B cell (primary cell): ENCODE measurements at regions not wholly inside any gene's neighbourhood (a gene's known extent, or its start where the extent isn't known, plus 50 kb on each side); places are given as distances from the start of the nearest gene placed in this dataset.

ENCODE experiments used
- ATAC-seq: fragments of 200-7000 bp; cut with Tn5 transposase; one replicate; pipeline ENCODE4 v1.10.0; 2021; ENCODE audit warnings: low read depth, mild to moderate bottlenecking, moderate number of reproducible peaks, moderate library complexity
- CTCF ChIA-PET: fragments of 350-600 bp; sonication (Branson Sonifier 250); formaldehyde crosslinking; loops from one replicate; lab custom pipeline; 2021; ENCODE audit warnings: antibody characterized with exemption, inconsistent platforms; lab: Charles Lee
- POLR2A ChIA-PET: fragments of 350-600 bp; sonication (Branson Sonifier 250); formaldehyde crosslinking; loops from one replicate; lab custom pipeline; 2021; ENCODE audit warnings: antibody characterized with exemption; lab: Charles Lee
- DNase-seq: peaks from one replicate; pipeline ENCODE4 v3.0.0; 2013
- H2AFZ ChIP-seq: 2 replicates; pipeline ENCODE4 v1.6.1; 2012; ENCODE audit warnings: mild to moderate bottlenecking, low read depth, low read length; ENCODE audit not compliant: insufficient read depth, poor library complexity, severe bottlenecking
- H3K27ac ChIP-seq, 2 donors: 1 replicate in 1 of 2; 2 replicates in 1 of 2; pipeline ENCODE4 v1.5.1; 2012 to 2013; ENCODE audit warnings: low read length in 2 of 2, mild to moderate bottlenecking in 2 of 2, moderate library complexity in 1 of 2
- H3K27me3 ChIP-seq, 4 experiments: fragments of 200-600 bp in 1 of 4; sonication (generic) in 1 of 4; replicated peaks in 1 of 4; 1 replicate in 2 of 4; 2 replicates in 2 of 4; pipeline versions ENCODE4 v1.6.1 to v1.7.0; 2013 to 2016; ENCODE audit warnings: low read length in 3 of 4, mild to moderate bottlenecking in 2 of 4, mixed read lengths in 1 of 4, moderate library complexity in 1 of 4; ENCODE audit not compliant: insufficient read depth in 4 of 4, control insufficient read depth in 3 of 4; ENCODE audit errors: control extremely low read depth in 1 of 4
- H3K36me3 ChIP-seq, 2 experiments: replicated peaks in 1 of 2; 1 replicate in 1 of 2; 2 replicates in 1 of 2; pipeline versions ENCODE4 v1.6.1 to v1.7.1; 2013; ENCODE audit warnings: low read length in 1 of 2; ENCODE audit not compliant: insufficient read depth in 2 of 2, control insufficient read depth in 1 of 2; ENCODE audit errors: control extremely low read depth in 1 of 2, extremely low read depth in 1 of 2
- H3K4me1 ChIP-seq, 2 donors: fragments of 200-600 bp in 1 of 2; sonication (generic) in 1 of 2; 1 replicate in 1 of 2; 2 replicates in 1 of 2; pipeline versions ENCODE4 v1.5.1 to v1.6.1; 2013 to 2017; ENCODE audit warnings: low read length in 2 of 2; ENCODE audit not compliant: control insufficient read depth in 2 of 2, insufficient read depth in 2 of 2
- H3K4me2 ChIP-seq: replicated peaks from 2 replicates; pipeline ENCODE3; 2012; ENCODE audit warnings: mild to moderate bottlenecking, low read depth, low read length; ENCODE audit not compliant: poor library complexity, severe bottlenecking
- H3K4me3 ChIP-seq, 5 experiments: fragments of 200-600 bp in 1 of 5; sonication (generic) in 1 of 5; 1 replicate in 3 of 5; 2 replicates in 2 of 5; pipeline versions ENCODE4 v1.5.1 to v1.7.0; 2011 to 2016; ENCODE audit warnings: low read length in 4 of 5, mild to moderate bottlenecking in 4 of 5, low read depth in 2 of 5, control low read depth in 1 of 5, moderate library complexity in 1 of 5; ENCODE audit not compliant: insufficient read depth in 1 of 5; ENCODE audit errors: control extremely low read depth in 1 of 5, extremely low read depth in 1 of 5
- H3K79me2 ChIP-seq: fragments of 200-600 bp; sonication (generic); one replicate; pipeline ENCODE4 v1.6.0; 2016; ENCODE audit warnings: low read length; ENCODE audit not compliant: control insufficient read depth, insufficient read depth
- H3K9ac ChIP-seq: fragments of 200-600 bp; sonication (generic); 2 replicates; pipeline ENCODE4 v1.6.1; 2017; ENCODE audit warnings: mild to moderate bottlenecking, low read length, moderate library complexity
- H3K9me3 ChIP-seq, 3 donors: one replicate each; pipeline versions ENCODE4 v1.6.1 to v1.7.1; 2013; ENCODE audit warnings: low read length in 2 of 3; ENCODE audit not compliant: control insufficient read depth in 2 of 3, insufficient read depth in 1 of 3; ENCODE audit errors: control extremely low read depth in 1 of 3
- H4K20me1 ChIP-seq: 2 replicates; pipeline ENCODE4 v1.6.0; 2012; ENCODE audit warnings: mild to moderate bottlenecking, low read length; ENCODE audit not compliant: insufficient read depth, control insufficient read depth, poor library complexity, severe bottlenecking
- H3K27ac Mint-ChIP-seq: one replicate; pipeline ENCODE4 v1.8.0; 2021; ENCODE audit warnings: mixed read lengths
- H3K27me3 Mint-ChIP-seq: one replicate; pipeline ENCODE4 v1.8.0; 2021; ENCODE audit warnings: mixed read lengths
- H3K4me1 Mint-ChIP-seq: one replicate; pipeline ENCODE4 v1.8.0; 2021; ENCODE audit warnings: mixed read lengths
- H3K4me3 Mint-ChIP-seq: one replicate; pipeline ENCODE4 v1.8.0; 2021; ENCODE audit warnings: mixed read lengths
- H3K9me3 Mint-ChIP-seq: one replicate; pipeline ENCODE4 v1.8.0; 2022; ENCODE audit warnings: mixed read lengths; ENCODE audit not compliant: insufficient read depth
- EZH2 ChIP-seq: IDR thresholded peaks from 2 replicates; pipeline ENCODE4 v1.6.1; 2012; ENCODE audit warnings: borderline replicate concordance, low read depth, mild to moderate bottlenecking, moderate library complexity, low read length; ENCODE audit not compliant: insufficient read depth, poor library complexity, severe bottlenecking
- WGBS: methylation state at CpG from one replicate; pipeline ENCODE4 v1.1.5; 2013; ENCODE audit warnings: missing lambda C conversion rate; ENCODE audit not compliant: insufficient coverage; 5-methylcytosine and 5-hydroxymethylcytosine counted together
- intact Hi-C: fragments of 100-400 bp; cut with micrococcal nuclease; formaldehyde crosslinking; loops from one replicate; pipeline ENCODE4 v1.10.0; 2022
- TF ChIP-seq, protein P1 (sequence below): fragments of 200-600 bp; IDR thresholded peaks from one replicate; pipeline ENCODE4 v1.8.0; 2022; ENCODE audit warnings: antibody characterized with exemption, mild to moderate bottlenecking

DNA sequence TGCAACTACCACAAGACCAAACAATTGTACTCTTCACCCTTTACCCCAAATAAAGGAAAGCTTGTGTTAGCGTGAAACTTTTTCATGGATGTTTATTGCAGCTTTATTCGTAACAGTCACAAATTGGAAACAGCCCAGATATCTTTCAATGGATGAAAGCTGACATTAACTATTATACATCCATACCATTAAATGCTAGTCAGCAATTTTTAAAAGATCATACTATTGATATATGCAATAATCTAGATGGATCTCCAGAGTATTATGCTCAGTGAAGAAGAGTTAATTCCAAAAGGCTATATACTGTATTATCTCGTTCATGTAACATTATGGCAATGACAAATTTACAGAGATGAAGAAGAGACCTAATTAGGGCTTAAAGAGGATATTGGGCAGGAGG, 1491.2 kb upstream of the CDH8 start:
- H3K9me3 ChIP-seq: no peaks in the 10 kb centered on the region
- H3K27ac Mint-ChIP-seq: no peak overlapping the region
- H3K9ac ChIP-seq: no peak overlapping the region
- WGBS: no CpG with 5 or more reads among the region's 3 CpGs
- intact Hi-C loops: no loop called here
- H2AFZ ChIP-seq: no peak overlapping the region
- H3K4me1 ChIP-seq: no peaks in the 10 kb centered on the region
- H3K27me3 ChIP-seq: no peaks in the 10 kb centered on the region
- no peaks in the 10 kb centered on the region for H3K4me1 Mint-ChIP-seq
- no peaks in the 10 kb centered on the region for H3K27me3 Mint-ChIP-seq
- no peaks in the 10 kb centered on the region for H3K79me2 ChIP-seq
- DNase-seq (no peak), ATAC-seq (no peak)
- peaks cover 9% of the 10 kb centered on the region for H3K9me3 Mint-ChIP-seq
- H3K4me3 ChIP-seq: no peak overlapping the region
- no peak overlapping the region for H3K4me2 ChIP-seq
- ChIA-PET POLR2A (no interaction called here), CTCF (no interaction called here)
- no peak overlapping the region for H3K4me3 Mint-ChIP-seq
- no peak overlapping the region for H3K27ac ChIP-seq
- no peaks in the 10 kb centered on the region for H3K36me3 ChIP-seq
- no peaks in the 10 kb centered on the region for H4K20me1 ChIP-seq
- TF ChIP-seq, protein P1, sequence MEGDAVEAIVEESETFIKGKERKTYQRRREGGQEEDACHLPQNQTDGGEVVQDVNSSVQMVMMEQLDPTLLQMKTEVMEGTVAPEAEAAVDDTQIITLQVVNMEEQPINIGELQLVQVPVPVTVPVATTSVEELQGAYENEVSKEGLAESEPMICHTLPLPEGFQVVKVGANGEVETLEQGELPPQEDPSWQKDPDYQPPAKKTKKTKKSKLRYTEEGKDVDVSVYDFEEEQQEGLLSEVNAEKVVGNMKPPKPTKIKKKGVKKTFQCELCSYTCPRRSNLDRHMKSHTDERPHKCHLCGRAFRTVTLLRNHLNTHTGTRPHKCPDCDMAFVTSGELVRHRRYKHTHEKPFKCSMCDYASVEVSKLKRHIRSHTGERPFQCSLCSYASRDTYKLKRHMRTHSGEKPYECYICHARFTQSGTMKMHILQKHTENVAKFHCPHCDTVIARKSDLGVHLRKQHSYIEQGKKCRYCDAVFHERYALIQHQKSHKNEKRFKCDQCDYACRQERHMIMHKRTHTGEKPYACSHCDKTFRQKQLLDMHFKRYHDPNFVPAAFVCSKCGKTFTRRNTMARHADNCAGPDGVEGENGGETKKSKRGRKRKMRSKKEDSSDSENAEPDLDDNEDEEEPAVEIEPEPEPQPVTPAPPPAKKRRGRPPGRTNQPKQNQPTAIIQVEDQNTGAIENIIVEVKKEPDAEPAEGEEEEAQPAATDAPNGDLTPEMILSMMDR: no peak
- TF ChIP-seq EZH2: no peak

DNA sequence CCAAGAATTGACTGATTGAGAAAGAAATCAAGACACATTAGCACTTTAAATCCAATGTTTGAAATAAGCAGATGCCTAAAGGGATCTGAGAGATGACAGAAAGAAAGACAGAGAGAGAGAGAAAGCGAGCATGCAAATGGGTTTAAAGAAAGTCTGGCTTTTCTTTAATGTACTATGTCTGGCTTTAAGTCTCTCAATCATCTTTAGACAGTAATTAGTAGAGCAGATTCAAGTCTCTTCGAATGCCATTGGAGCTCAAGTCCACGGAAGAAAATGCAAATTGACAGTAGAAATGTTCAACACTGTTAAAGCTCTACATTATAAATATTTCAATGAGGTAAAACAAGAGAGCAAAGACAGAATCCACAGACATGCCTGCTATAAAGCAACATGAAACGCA, 1480.2 kb upstream of the CDH8 start:
- no peaks in the 10 kb centered on the region for H3K36me3 ChIP-seq
- H3K27ac ChIP-seq: no peak overlapping the region
- no peak overlapping the region for H3K4me3 ChIP-seq
- H2AFZ ChIP-seq: no peak overlapping the region
- intact Hi-C loops: no loop called here
- Mint-ChIP-seq H3K9me3 (peaks cover 2% of the 10 kb centered on the region), H3K27ac (no peak overlapping the region), H3K27me3 (no peaks in the 10 kb centered on the region), H3K4me1 (no peaks in the 10 kb centered on the region), H3K4me3 (no peak overlapping the region)
- DNase-seq (no peak), ATAC-seq (no peak)
- no peaks in the 10 kb centered on the region for H4K20me1 ChIP-seq
- H3K4me1 ChIP-seq: no peaks in the 10 kb centered on the region
- CTCF ChIA-PET: no interaction called here
- no peaks in the 10 kb centered on the region for H3K79me2 ChIP-seq
- no peaks in the 10 kb centered on the region for H3K9me3 ChIP-seq
- POLR2A ChIA-PET: no interaction called here
- H3K9ac ChIP-seq: no peak overlapping the region
- no peaks in the 10 kb centered on the region for H3K27me3 ChIP-seq
- TF ChIP-seq, protein P1: no peak
- TF ChIP-seq EZH2: no peak
- no peak overlapping the region for H3K4me2 ChIP-seq
- no CpG with 5 or more reads among the region's 4 CpGs for WGBS
